ENCODE measurements at regions not wholly inside any gene's neighbourhood (a gene's known extent, or its start where the extent isn't known, plus 50 kb on each side); places are given as distances from the start of the nearest gene placed in this dataset.

GRCh38 chr4:53722110-53722509 is 130.8 kb upstream of the LNX1 start:
- ChIA-PET POLR2A (no interaction called here), CTCF (no interaction called here)
- Mint-ChIP-seq H3K4me3 (no peak overlapping the region), H3K27ac (no peak overlapping the region), H3K9me3 (no peaks in the 10 kb centered on the region), H3K4me1 (no peaks in the 10 kb centered on the region), H3K27me3 (peaks cover 2% of the 10 kb centered on the region), H3K36me3 (ENCODE audit: low read depth) (no peaks in the 10 kb centered on the region)
- intact Hi-C loops (cut with micrococcal nuclease), result no loop called here
- no peak for TF ChIP-seq CTCF (IDR thresholded peaks at IDR 0.05)
- DNase-seq, result no peak
- ATAC-seq (ENCODE audit: low read depth), result no peak

- POLR2A ChIA-PET, result no interaction called here
- Mint-ChIP-seq H3K36me3 (ENCODE audit: low read depth) (no peaks in the 10 kb centered on the region), H3K9me3 (no peaks in the 10 kb centered on the region), H3K4me1 (no peaks in the 10 kb centered on the region), H3K27me3 (peaks cover 7% of the 10 kb centered on the region), H3K4me3 (no peak overlapping the region), H3K27ac (no peak overlapping the region)
- TF ChIP-seq CTCF (IDR thresholded peaks at IDR 0.05), result no peak
- intact Hi-C loops (cut with micrococcal nuclease), result no loop called here
- no peak for ATAC-seq (ENCODE audit: low read depth)
- CTCF ChIA-PET, result no interaction called here
- no peak for DNase-seq
These were observed 130.0 kb upstream of the LNX1 start for GRCh38 chr4:53721263-53721662.

- ATAC-seq (ENCODE audit: low read depth) (no peak), DNase-seq (no peak)
- no peaks in the 10 kb centered on the region for H3K36me3 Mint-ChIP-seq (ENCODE audit: low read depth)
- ChIA-PET CTCF (no interaction called here), POLR2A (no interaction called here)
- intact Hi-C loops (cut with micrococcal nuclease), result no loop called here
- no peak overlapping the region for H3K4me3 Mint-ChIP-seq
- no peak overlapping the region for H3K27ac Mint-ChIP-seq
- no peak for TF ChIP-seq CTCF (IDR thresholded peaks at IDR 0.05)
- H3K9me3 Mint-ChIP-seq, result no peaks in the 10 kb centered on the region
- no peaks in the 10 kb centered on the region for H3K4me1 Mint-ChIP-seq
- H3K27me3 Mint-ChIP-seq, result peaks cover 7% of the 10 kb centered on the region
These were observed 129.5 kb upstream of the LNX1 start for GRCh38 chr4:53720776-53721175.

GRCh38 chr4:53717064-53717549 is 125.8 kb upstream of the LNX1 start:
- H3K4me1 Mint-ChIP-seq, result no peaks in the 10 kb centered on the region
- POLR2A ChIA-PET, result no interaction called here
- intact Hi-C loops (cut with micrococcal nuclease), result no loop called here
- peaks cover 7% of the 10 kb centered on the region for H3K27me3 Mint-ChIP-seq
- H3K27ac Mint-ChIP-seq, result no peak overlapping the region
- H3K9me3 Mint-ChIP-seq, result no peaks in the 10 kb centered on the region
- no peak for TF ChIP-seq CTCF (IDR thresholded peaks at IDR 0.05)
- H3K36me3 Mint-ChIP-seq (ENCODE audit: low read depth), result no peaks in the 10 kb centered on the region
- no peak for ATAC-seq (ENCODE audit: low read depth)
- CTCF ChIA-PET, result no interaction called here
- no peak for DNase-seq
- no peak overlapping the region for H3K4me3 Mint-ChIP-seq

- no peaks in the 10 kb centered on the region for H3K4me1 Mint-ChIP-seq
- peaks cover 7% of the 10 kb centered on the region for H3K27me3 Mint-ChIP-seq
- DNase-seq, result no peak
- no peak overlapping the region for H3K27ac Mint-ChIP-seq
- H3K36me3 Mint-ChIP-seq (ENCODE audit: low read depth), result no peaks in the 10 kb centered on the region
- intact Hi-C loops (cut with micrococcal nuclease), result no loop called here
- no peak overlapping the region for H3K4me3 Mint-ChIP-seq
- no peak for ATAC-seq (ENCODE audit: low read depth)
- no peak for TF ChIP-seq CTCF (IDR thresholded peaks at IDR 0.05)
- ChIA-PET POLR2A (no interaction called here), CTCF (no interaction called here)
- H3K9me3 Mint-ChIP-seq, result no peaks in the 10 kb centered on the region
These were observed 125.3 kb upstream of the LNX1 start for GRCh38 chr4:53716471-53717063.
